DOHH2 (cell line): ENCODE measurements at regions not wholly inside any gene's neighbourhood (a gene's known extent, or its start where the extent isn't known, plus 50 kb on each side); places are given as distances from the start of the nearest gene placed in this dataset.

Experiments
- H3F3A ChIP-seq: fragments of 200-600 bp; sonication (generic), shearing (Covaris generic); 2 replicates; pipeline ENCODE4 v1.6.0; 2016; ENCODE audit warnings: antibody characterized with exemption, mild to moderate bottlenecking; ENCODE audit not compliant: control insufficient read depth, insufficient read depth
- H3K27ac ChIP-seq: fragments of 200-600 bp; sonication (generic); 2 replicates; pipeline ENCODE4 v1.5.1; 2014; ENCODE audit warnings: low read depth, mild to moderate bottlenecking, low read length, moderate library complexity
- H3K27me3 ChIP-seq: fragments of 200-600 bp; sonication (generic); 2 replicates; pipeline ENCODE4 v1.6.1; 2014; ENCODE audit warnings: mild to moderate bottlenecking, low read length, mixed read lengths; ENCODE audit not compliant: control insufficient read depth
- H3K36me3 ChIP-seq: fragments of 200-600 bp; sonication (generic); 2 replicates; pipeline ENCODE4 v1.6.1; 2014; ENCODE audit warnings: mild to moderate bottlenecking, low read length, moderate library complexity, mixed read lengths; ENCODE audit not compliant: control insufficient read depth
- H3K4me1 ChIP-seq: fragments of 200-600 bp; sonication (generic); 2 replicates; pipeline ENCODE4 v1.6.1; 2014; ENCODE audit warnings: mild to moderate bottlenecking, low read length, mixed read lengths; ENCODE audit not compliant: control insufficient read depth
- H3K4me2 ChIP-seq: fragments of 200-600 bp; sonication (generic); 2 replicates; pipeline ENCODE4 v1.6.0; 2014; ENCODE audit warnings: mild to moderate bottlenecking, low read length, moderate library complexity
- H3K4me3 ChIP-seq: fragments of 200-600 bp; sonication (generic); 2 replicates; pipeline ENCODE4 v1.5.1; 2014; ENCODE audit warnings: mild to moderate bottlenecking, low read length, mixed read lengths
- H3K79me2 ChIP-seq: fragments of 200-600 bp; sonication (generic); 2 replicates; pipeline ENCODE4 v1.6.1; 2014; ENCODE audit warnings: mild to moderate bottlenecking, low read length, mixed read lengths; ENCODE audit not compliant: control insufficient read depth
- H3K9me2 ChIP-seq: fragments of 200-600 bp; sonication (generic); replicated peaks from 2 replicates; pipeline ENCODE4 v1.6.1; 2014; ENCODE audit warnings: mild to moderate bottlenecking, low read length, mixed read lengths; ENCODE audit not compliant: control insufficient read depth
- H3K9me3 ChIP-seq: fragments of 200-600 bp; sonication (generic); 2 replicates; pipeline ENCODE4 v1.6.1; 2014; ENCODE audit warnings: antibody characterized with exemption, low read length, mixed read lengths; ENCODE audit not compliant: control insufficient read depth, insufficient read depth
- H4K20me1 ChIP-seq: fragments of 200-600 bp; sonication (generic); 2 replicates; pipeline ENCODE4 v1.6.0; 2014; ENCODE audit warnings: low read depth, mild to moderate bottlenecking, antibody characterized with exemption, low read length, moderate library complexity; ENCODE audit not compliant: control insufficient read depth, insufficient read depth
- CTCF ChIP-seq: fragments of 200-600 bp; sonication (generic); IDR thresholded peaks from one replicate; pipeline ENCODE4 v1.5.1; 2014; ENCODE audit warnings: antibody characterized with exemption, mild to moderate bottlenecking, low read depth, low read length; ENCODE audit not compliant: poor library complexity, severe bottlenecking
- EZH2phosphoT487 ChIP-seq: fragments of 200-600 bp; sonication (generic); IDR thresholded peaks from 2 replicates; pipeline ENCODE4 v1.6.1; 2017; ENCODE audit warnings: borderline replicate concordance, mild to moderate bottlenecking, antibody characterized with exemption, low read length, moderate library complexity, mixed read lengths

- no peaks in the 10 kb centered on the region for H3F3A ChIP-seq
- no peaks in the 10 kb centered on the region for H3K4me1 ChIP-seq
- no peak for TF ChIP-seq CTCF
- no peak for TF ChIP-seq EZH2phosphoT487
- no peak overlapping the region for H3K27ac ChIP-seq
- H3K79me2 ChIP-seq: no peaks in the 10 kb centered on the region
- H3K4me3 ChIP-seq: no peak overlapping the region
- no peaks in the 10 kb centered on the region for H4K20me1 ChIP-seq
- H3K4me2 ChIP-seq: no peak overlapping the region
- H3K9me3 ChIP-seq: no peaks in the 10 kb centered on the region
- H3K9me2 ChIP-seq: no peaks in the 10 kb centered on the region
- H3K36me3 ChIP-seq: no peaks in the 10 kb centered on the region
- H3K27me3 ChIP-seq: no peaks in the 10 kb centered on the region
Measured at GRCh38 chr5:167790462-167791260, 500.8 kb upstream of the WWC1 start.

GRCh38 chr5:167792514-167792913 lies 498.9 kb upstream of the WWC1 start:
- H3K4me1 ChIP-seq: no peaks in the 10 kb centered on the region
- no peaks in the 10 kb centered on the region for H3F3A ChIP-seq
- H3K36me3 ChIP-seq: no peaks in the 10 kb centered on the region
- H3K9me2 ChIP-seq: no peaks in the 10 kb centered on the region
- H3K4me3 ChIP-seq: no peak overlapping the region
- no peaks in the 10 kb centered on the region for H4K20me1 ChIP-seq
- no peak overlapping the region for H3K27ac ChIP-seq
- no peaks in the 10 kb centered on the region for H3K79me2 ChIP-seq
- TF ChIP-seq EZH2phosphoT487 (no peak), CTCF (no peak)
- H3K27me3 ChIP-seq: no peaks in the 10 kb centered on the region
- no peak overlapping the region for H3K4me2 ChIP-seq
- H3K9me3 ChIP-seq: no peaks in the 10 kb centered on the region

GRCh38 chr5:167793700-167794099 lies 497.7 kb upstream of the WWC1 start:
- Histone ChIP-seq H3K36me3 (no peaks in the 10 kb centered on the region), H3K79me2 (no peaks in the 10 kb centered on the region), H3F3A (no peaks in the 10 kb centered on the region), H3K4me3 (no peak overlapping the region), H3K9me3 (no peaks in the 10 kb centered on the region), H3K9me2 (no peaks in the 10 kb centered on the region), H3K4me1 (no peaks in the 10 kb centered on the region), H3K27me3 (no peaks in the 10 kb centered on the region), H4K20me1 (no peaks in the 10 kb centered on the region), H3K4me2 (no peak overlapping the region), H3K27ac (no peak overlapping the region)
- no peak for TF ChIP-seq CTCF
- no peak for TF ChIP-seq EZH2phosphoT487
